Effector CD8-positive, alpha-beta T cell (primary cell): ENCODE measurements at regions not wholly inside any gene's neighbourhood (a gene's known extent, or its start where the extent isn't known, plus 50 kb on each side); places are given as distances from the start of the nearest gene placed in this dataset.

Experiments used
- DNase-seq: peaks from one replicate; lab custom pipeline; 2025; lab: John Stamatoyannopoulos, UW

GRCh38 chr10:62632071-62632809 lies 172.3 kb upstream of the ADO start:
- DNase-seq, result no peak

GRCh38 chr10:62633976-62634375 lies 170.5 kb upstream of the ADO start:
- DNase-seq, result no peak

- no peak for DNase-seq
These were observed 169.9 kb upstream of the ADO start for GRCh38 chr10:62634576-62634975.

- no peak for DNase-seq
These were observed 169.4 kb upstream of the ADO start for GRCh38 chr10:62635127-62635526.

GRCh38 chr10:62636825-62637248 lies 167.7 kb upstream of the ADO start:
- no peak for DNase-seq

GRCh38 chr10:62637249-62638061 lies 167.1 kb upstream of the ADO start:
- DNase-seq, result peak; percentile 3

GRCh38 chr10:62638062-62638477 lies 166.4 kb upstream of the ADO start:
- no peak for DNase-seq

GRCh38 chr10:62639144-62639543 lies 165.4 kb upstream of the ADO start:
- DNase-seq, result no peak

GRCh38 chr10:62640411-62640810 lies 164.1 kb upstream of the ADO start:
- no peak for DNase-seq

- DNase-seq, result no peak
These were observed 160.6 kb upstream of the ADO start for GRCh38 chr10:62643606-62644587.

GRCh38 chr10:62647375-62648092 lies 157.0 kb upstream of the ADO start:
- no peak for DNase-seq

- DNase-seq, result no peak
These were observed 155.6 kb upstream of the ADO start for GRCh38 chr10:62648921-62649320.

GRCh38 chr10:62650411-62650810 lies 154.1 kb upstream of the ADO start:
- no peak for DNase-seq

- DNase-seq, result no peak
These were observed 153.2 kb upstream of the ADO start for GRCh38 chr10:62651341-62651740.

- no peak for DNase-seq
These were observed 152.4 kb upstream of the ADO start for GRCh38 chr10:62652114-62652513.

- no peak for DNase-seq
These were observed 152.0 kb upstream of the ADO start for GRCh38 chr10:62652564-62652963.

GRCh38 chr10:62653254-62653653 lies 151.3 kb upstream of the ADO start:
- no peak for DNase-seq

GRCh38 chr10:62654966-62655336 lies 149.6 kb upstream of the ADO start:
- DNase-seq, result no peak

GRCh38 chr10:62655337-62655994 lies 149.1 kb upstream of the ADO start:
- DNase-seq, result no peak

- DNase-seq, result no peak
These were observed 147.2 kb upstream of the ADO start for GRCh38 chr10:62657244-62657835.

GRCh38 chr10:62658516-62658915 lies 146.0 kb upstream of the ADO start:
- no peak for DNase-seq
